ENCODE measurements at regions not wholly inside any gene's neighbourhood (a gene's known extent, or its start where the extent isn't known, plus 50 kb on each side); places are given as distances from the start of the nearest gene placed in this dataset.
"Not testable (repeated sequence)": the region's sequence is repeated elsewhere in the genome, so short reads cannot be mapped to it uniquely, and the experiment has no call there.

DNA sequence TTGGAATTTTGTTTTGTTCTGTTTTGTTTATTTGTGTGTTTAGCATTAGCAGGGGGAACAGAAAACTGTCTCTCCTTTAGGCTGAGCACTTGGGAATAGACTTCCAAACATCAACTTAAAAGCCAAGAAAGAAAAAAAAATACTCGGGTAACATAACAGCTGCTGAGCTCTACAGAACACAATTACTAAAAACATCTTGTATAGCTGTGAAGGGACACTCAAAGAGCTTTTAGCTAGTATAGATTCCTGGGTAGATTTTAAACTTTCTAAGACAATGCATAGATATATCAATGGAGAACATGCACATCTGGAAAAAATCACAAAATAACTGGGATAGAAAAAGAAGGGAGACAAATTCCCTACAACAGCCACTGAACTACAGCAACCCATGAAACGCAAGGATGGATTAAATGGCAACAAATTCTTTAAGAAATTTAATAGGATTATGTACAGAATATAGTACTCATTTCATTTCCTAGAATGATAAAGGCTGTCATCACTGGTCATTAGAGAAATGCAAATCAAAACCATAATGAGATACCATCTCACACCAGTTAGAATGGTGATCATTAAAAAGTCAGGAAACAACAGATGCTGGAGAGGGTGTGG lies 174.3 kb upstream of the KRR1 start:
- DNase-seq (ENCODE audit: low spot score) = no peak
- Histone ChIP-seq H3K4me1 (replicated peaks) (no peaks in the 10 kb centered on the region), H3K27ac (no peak overlapping the region), H3K4me3 (no peak overlapping the region), H3K9me3 (no peaks in the 10 kb centered on the region), H3K36me3 (no peaks in the 10 kb centered on the region), H3K27me3 (replicated peaks; ENCODE audit: insufficient read depth) (no peaks in the 10 kb centered on the region)
- 55% methylated on average over 2 of the region's 2 CpGs for WGBS
- intact Hi-C loops (cut with DNase I) = no loop called here
- no peak for TF ChIP-seq POLR2A (IDR thresholded peaks at IDR 0.05)

- WGBS = 26% methylated on average over 5 of the region's 5 CpGs
- no peak overlapping the region for H3K4me3 ChIP-seq
- H3K27ac ChIP-seq = peak overlapping the region in 1 of 2 donors; percentile 38
- peak; percentile 58 for TF ChIP-seq POLR2AphosphoS5 (IDR thresholded peaks at IDR 0.05)
- no peak for TF ChIP-seq POLR2A (IDR thresholded peaks at IDR 0.05)
- no peak for TF ChIP-seq CTCF (IDR thresholded peaks at IDR 0.05)
- DNase-seq (ENCODE audit: low spot score) = peak; percentile 17
- H3K36me3 ChIP-seq = no peaks in the 10 kb centered on the region
- no peaks in the 10 kb centered on the region for H3K9me3 ChIP-seq
- intact Hi-C loops (cut with DNase I) = no loop called here
- no peaks in the 10 kb centered on the region for H3K27me3 ChIP-seq (replicated peaks; ENCODE audit: insufficient read depth)
- no peaks in the 10 kb centered on the region for H3K4me1 ChIP-seq (replicated peaks)
Observed at GRCh38 chr12:75684678-75685616, 173.5 kb upstream of the KRR1 start.

GRCh38 chr12:75683995-75684586 lies 172.7 kb upstream of the KRR1 start:
- H3K4me1 ChIP-seq (replicated peaks); H3K9me3 ChIP-seq; H3K27me3 ChIP-seq (replicated peaks; ENCODE audit: insufficient read depth); H3K36me3 ChIP-seq; intact Hi-C loops (cut with DNase I); H3K4me3 ChIP-seq; DNase-seq (ENCODE audit: low spot score): not testable (repeated sequence)
- WGBS = 57% methylated on average over 4 of the region's 4 CpGs
- peak overlapping the region; percentile 2 to 38 for H3K27ac ChIP-seq

- H3K4me1 ChIP-seq (replicated peaks) = no peaks in the 10 kb centered on the region
- 97% methylated on average over 2 of the region's 2 CpGs for WGBS
- H3K27me3 ChIP-seq (replicated peaks; ENCODE audit: insufficient read depth) = no peaks in the 10 kb centered on the region
- no peaks in the 10 kb centered on the region for H3K9me3 ChIP-seq
- intact Hi-C loops (cut with DNase I) = no loop called here
- H3K27ac ChIP-seq = no peak overlapping the region
- H3K36me3 ChIP-seq = no peaks in the 10 kb centered on the region
- no peak overlapping the region for H3K4me3 ChIP-seq
- TF ChIP-seq POLR2AphosphoS5 (IDR thresholded peaks at IDR 0.05) (no peak), CTCF (IDR thresholded peaks at IDR 0.05) (no peak), POLR2A (IDR thresholded peaks at IDR 0.05) (no peak)
- no peak for DNase-seq (ENCODE audit: low spot score)
Observed at GRCh38 chr12:75683220-75683619, 171.8 kb upstream of the KRR1 start.

DNA sequence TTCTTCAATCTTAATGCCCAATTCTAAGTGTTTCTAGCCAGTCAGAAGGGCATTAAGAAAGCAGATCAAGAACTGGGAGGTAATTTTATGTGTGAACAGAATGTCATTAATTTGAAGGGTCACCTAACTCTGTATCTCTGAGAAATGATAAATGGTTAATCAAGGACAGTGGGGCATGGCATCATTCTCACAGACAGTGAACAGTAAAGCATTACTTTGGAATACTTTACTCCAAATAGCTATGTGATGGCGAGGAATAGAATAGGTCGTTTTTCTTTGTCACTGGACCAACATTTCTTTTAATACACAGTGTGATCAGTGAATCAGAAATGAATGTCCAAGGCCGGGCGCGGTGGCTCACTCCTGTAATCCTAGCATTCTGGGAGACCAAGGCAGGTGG lies 166.1 kb upstream of the KRR1 start:
- Histone ChIP-seq H3K4me1 (replicated peaks) (no peaks in the 10 kb centered on the region), H3K27me3 (replicated peaks; ENCODE audit: insufficient read depth) (no peaks in the 10 kb centered on the region), H3K36me3 (no peaks in the 10 kb centered on the region), H3K9me3 (no peaks in the 10 kb centered on the region), H3K4me3 (no peak overlapping the region), H3K27ac (no peak overlapping the region)
- WGBS = 95% methylated on average over 5 of the region's 5 CpGs
- intact Hi-C loops (cut with DNase I) = no loop called here
- TF ChIP-seq CTCF (IDR thresholded peaks at IDR 0.05) (no peak), POLR2AphosphoS5 (IDR thresholded peaks at IDR 0.05) (no peak), POLR2A (IDR thresholded peaks at IDR 0.05) (no peak)
- DNase-seq (ENCODE audit: low spot score) = no peak

All from prostate gland (tissue), 2 donors.